Upper lobe of right lung (tissue), 1 donor: ENCODE measurements at regions not wholly inside any gene's neighbourhood (a gene's known extent, or its start where the extent isn't known, plus 50 kb on each side); places are given as distances from the start of the nearest gene placed in this dataset.

Experiments
- ATAC-seq: fragments of 200-7000 bp; cut with Tn5 transposase; one replicate; pipeline ENCODE4 v1.9.1; 2020; ENCODE audit warnings: mild to moderate bottlenecking, moderate library complexity
- DNase-seq: peaks from one replicate; pipeline ENCODE4 v3.0.0-alpha.2; 2020
- H3K27ac ChIP-seq: fragments of 200-600 bp; one replicate; pipeline ENCODE4 v1.8.0; 2022
- H3K27me3 ChIP-seq: fragments of 200-600 bp; one replicate; pipeline ENCODE4 v1.8.0; 2022; ENCODE audit warnings: mild to moderate bottlenecking
- H3K36me3 ChIP-seq: fragments of 200-600 bp; one replicate; pipeline ENCODE4 v1.8.0; 2022
- H3K4me1 ChIP-seq: fragments of 200-600 bp; one replicate; pipeline ENCODE4 v1.8.0; 2022
- H3K4me3 ChIP-seq: fragments of 200-600 bp; one replicate; pipeline ENCODE4 v1.8.0; 2022; ENCODE audit warnings: mild to moderate bottlenecking
- H3K9me3 ChIP-seq: fragments of 200-600 bp; one replicate; pipeline ENCODE4 v1.8.0; 2022
- CTCF ChIP-seq: fragments of 200-600 bp; IDR thresholded peaks from one replicate; pipeline ENCODE4 v1.8.0; 2022; ENCODE audit warnings: antibody characterized with exemption
- intact Hi-C: fragments of 100-400 bp; cut with DNase I; formaldehyde crosslinking; loops from one replicate; pipeline ENCODE4 v1.11.0; 2022
- donor health status: DM: no; HTN: yes; CAD: no; lungs with severe emphysema.

- H3K27ac ChIP-seq, result no peak overlapping the region
- no peak for TF ChIP-seq CTCF
- H3K9me3 ChIP-seq, result no peaks in the 10 kb centered on the region
- H3K36me3 ChIP-seq, result no peaks in the 10 kb centered on the region
- ATAC-seq (no peak), DNase-seq (no peak)
- H3K27me3 ChIP-seq, result no peaks in the 10 kb centered on the region
- intact Hi-C loops, result no loop called here
- no peaks in the 10 kb centered on the region for H3K4me1 ChIP-seq
- H3K4me3 ChIP-seq, result no peak overlapping the region
Observed at GRCh38 chr5:4785971-4786370, 354.2 kb upstream of the ADAMTS16 start.

GRCh38 chr5:4797445-4797844, 342.7 kb upstream of the ADAMTS16 start:
- ATAC-seq, result no peak
- Histone ChIP-seq H3K4me1 (no peaks in the 10 kb centered on the region), H3K4me3 (no peak overlapping the region), H3K36me3 (no peaks in the 10 kb centered on the region), H3K27ac (no peak overlapping the region), H3K27me3 (no peaks in the 10 kb centered on the region), H3K9me3 (no peaks in the 10 kb centered on the region)
- TF ChIP-seq CTCF, result no peak
- no peak for DNase-seq
- intact Hi-C loops, result no loop called here

GRCh38 chr5:4802044-4802443, 338.1 kb upstream of the ADAMTS16 start:
- Histone ChIP-seq H3K4me1 (no peaks in the 10 kb centered on the region), H3K27me3 (no peaks in the 10 kb centered on the region), H3K4me3 (no peak overlapping the region), H3K36me3 (no peaks in the 10 kb centered on the region), H3K9me3 (no peaks in the 10 kb centered on the region), H3K27ac (no peak overlapping the region)
- DNase-seq, result no peak
- no peak for TF ChIP-seq CTCF
- no peak for ATAC-seq
- intact Hi-C loops, result no loop called here

- TF ChIP-seq CTCF, result no peak
- H3K9me3 ChIP-seq, result no peaks in the 10 kb centered on the region
- no peaks in the 10 kb centered on the region for H3K36me3 ChIP-seq
- no peak for ATAC-seq
- H3K27ac ChIP-seq, result no peak overlapping the region
- intact Hi-C loops, result no loop called here
- H3K4me3 ChIP-seq, result no peak overlapping the region
- H3K4me1 ChIP-seq, result no peaks in the 10 kb centered on the region
- no peak for DNase-seq
- no peaks in the 10 kb centered on the region for H3K27me3 ChIP-seq
Observed at GRCh38 chr5:4804691-4805360, 335.3 kb upstream of the ADAMTS16 start.

- Histone ChIP-seq H3K4me1 (no peaks in the 10 kb centered on the region), H3K4me3 (no peak overlapping the region), H3K27me3 (no peaks in the 10 kb centered on the region), H3K36me3 (no peaks in the 10 kb centered on the region), H3K9me3 (no peaks in the 10 kb centered on the region), H3K27ac (no peak overlapping the region)
- TF ChIP-seq CTCF, result no peak
- intact Hi-C loops, result no loop called here
- ATAC-seq, result no peak
- no peak for DNase-seq
Observed at GRCh38 chr5:4815002-4815401, 325.1 kb upstream of the ADAMTS16 start.

- no peaks in the 10 kb centered on the region for H3K36me3 ChIP-seq
- H3K4me1 ChIP-seq, result no peaks in the 10 kb centered on the region
- H3K9me3 ChIP-seq, result no peaks in the 10 kb centered on the region
- H3K4me3 ChIP-seq, result no peak overlapping the region
- no peak overlapping the region for H3K27ac ChIP-seq
- ATAC-seq (no peak), DNase-seq (no peak)
- intact Hi-C loops, result no loop called here
- no peaks in the 10 kb centered on the region for H3K27me3 ChIP-seq
- no peak for TF ChIP-seq CTCF
Observed at GRCh38 chr5:4817767-4818166, 322.4 kb upstream of the ADAMTS16 start.
